ENCODE measurements at regions not wholly inside any gene's neighbourhood (a gene's known extent, or its start where the extent isn't known, plus 50 kb on each side); places are given as distances from the start of the nearest gene placed in this dataset.

DNA sequence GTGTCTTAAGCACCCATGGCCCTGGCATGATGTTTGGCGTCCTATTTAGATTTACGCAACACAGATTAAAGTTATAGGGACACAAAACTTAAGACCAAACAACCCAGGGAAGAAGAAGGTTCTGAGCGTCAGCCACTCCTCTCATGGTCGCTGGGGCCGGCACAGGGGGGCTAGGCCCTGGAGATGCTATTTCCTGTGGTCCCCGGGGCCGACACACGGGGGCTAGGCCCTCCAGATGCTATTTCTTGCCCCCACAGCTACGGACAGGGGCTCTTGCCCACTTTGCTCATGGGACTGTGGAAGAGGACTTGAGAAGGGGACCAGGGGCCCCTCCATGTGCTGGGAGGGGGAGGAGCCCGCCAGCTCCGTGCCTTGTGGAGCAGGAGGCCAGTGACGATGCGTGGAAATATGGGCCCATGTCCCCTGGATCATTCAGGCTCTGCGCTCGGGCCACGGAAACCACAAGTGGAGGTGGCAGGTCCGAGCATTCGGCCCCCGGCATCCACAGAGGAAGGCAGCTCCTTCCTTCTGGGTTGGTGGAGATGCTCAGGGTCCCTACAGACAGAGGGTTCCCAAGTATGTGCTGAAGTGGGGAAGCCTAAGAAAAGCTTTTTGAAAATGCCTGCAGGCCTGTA, 711.1 kb downstream of the BRD1 start:
- no peaks in the 10 kb centered on the region for H3K36me3 ChIP-seq
- DNase-seq (ENCODE audit: low spot score): no peak
- TF ChIP-seq, protein P1, sequence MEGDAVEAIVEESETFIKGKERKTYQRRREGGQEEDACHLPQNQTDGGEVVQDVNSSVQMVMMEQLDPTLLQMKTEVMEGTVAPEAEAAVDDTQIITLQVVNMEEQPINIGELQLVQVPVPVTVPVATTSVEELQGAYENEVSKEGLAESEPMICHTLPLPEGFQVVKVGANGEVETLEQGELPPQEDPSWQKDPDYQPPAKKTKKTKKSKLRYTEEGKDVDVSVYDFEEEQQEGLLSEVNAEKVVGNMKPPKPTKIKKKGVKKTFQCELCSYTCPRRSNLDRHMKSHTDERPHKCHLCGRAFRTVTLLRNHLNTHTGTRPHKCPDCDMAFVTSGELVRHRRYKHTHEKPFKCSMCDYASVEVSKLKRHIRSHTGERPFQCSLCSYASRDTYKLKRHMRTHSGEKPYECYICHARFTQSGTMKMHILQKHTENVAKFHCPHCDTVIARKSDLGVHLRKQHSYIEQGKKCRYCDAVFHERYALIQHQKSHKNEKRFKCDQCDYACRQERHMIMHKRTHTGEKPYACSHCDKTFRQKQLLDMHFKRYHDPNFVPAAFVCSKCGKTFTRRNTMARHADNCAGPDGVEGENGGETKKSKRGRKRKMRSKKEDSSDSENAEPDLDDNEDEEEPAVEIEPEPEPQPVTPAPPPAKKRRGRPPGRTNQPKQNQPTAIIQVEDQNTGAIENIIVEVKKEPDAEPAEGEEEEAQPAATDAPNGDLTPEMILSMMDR (IDR thresholded peaks at IDR 0.05): no peak
- H3K27me3 ChIP-seq: no peaks in the 10 kb centered on the region
- no peak overlapping the region for H3K27ac ChIP-seq
- no peaks in the 10 kb centered on the region for H3K4me1 ChIP-seq
- H3K9me3 ChIP-seq: no peaks in the 10 kb centered on the region
- H3K4me3 ChIP-seq: no peak overlapping the region

DNA sequence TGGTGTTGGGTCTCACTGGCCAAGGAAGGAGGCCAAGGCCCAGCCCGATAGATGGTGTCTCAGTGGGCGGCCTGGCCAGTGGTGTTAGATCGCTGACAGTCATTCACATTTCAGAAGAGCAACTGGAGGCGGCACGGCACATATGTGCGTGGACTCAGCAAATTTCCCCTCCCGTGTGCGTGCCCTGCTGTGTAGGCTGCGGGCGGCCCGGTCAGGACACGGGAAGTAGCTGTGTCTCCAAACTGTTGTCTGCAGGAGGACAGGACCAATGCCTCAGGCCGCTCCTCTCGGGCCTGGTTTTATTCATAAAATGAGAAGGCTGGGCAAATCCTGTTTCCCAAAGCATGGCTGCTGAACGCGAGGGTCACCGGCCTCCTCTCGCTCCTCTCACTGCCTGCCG, 711.7 kb downstream of the BRD1 start:
- Histone ChIP-seq H3K9me3 (no peaks in the 10 kb centered on the region), H3K4me3 (no peak overlapping the region), H3K27me3 (no peaks in the 10 kb centered on the region), H3K4me1 (no peaks in the 10 kb centered on the region), H3K36me3 (no peaks in the 10 kb centered on the region), H3K27ac (no peak overlapping the region)
- TF ChIP-seq, protein P1 (IDR thresholded peaks at IDR 0.05): no peak
- DNase-seq (ENCODE audit: low spot score): no peak

DNA sequence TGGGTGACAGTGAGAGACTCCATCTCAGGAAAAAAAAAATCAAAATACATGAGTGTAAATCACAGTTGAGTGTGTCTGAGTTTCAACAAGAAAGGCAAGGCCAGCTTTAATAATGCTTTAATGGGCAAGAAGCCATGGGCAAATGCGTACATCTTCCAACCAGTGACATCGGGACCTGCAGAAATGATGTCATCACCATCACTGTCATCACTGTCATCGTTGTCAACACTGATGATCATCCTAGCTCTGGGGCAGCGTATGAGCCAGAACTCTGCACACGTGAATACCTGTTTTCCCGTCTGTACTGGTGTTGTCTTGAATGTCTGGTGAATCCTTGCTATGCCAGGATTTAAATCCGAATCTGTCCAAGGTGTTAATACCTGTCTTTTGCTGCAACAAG, 712.5 kb downstream of the BRD1 start:
- no peaks in the 10 kb centered on the region for H3K27me3 ChIP-seq
- no peaks in the 10 kb centered on the region for H3K9me3 ChIP-seq
- H3K4me3 ChIP-seq: no peak overlapping the region
- no peaks in the 10 kb centered on the region for H3K36me3 ChIP-seq
- no peaks in the 10 kb centered on the region for H3K4me1 ChIP-seq
- H3K27ac ChIP-seq: no peak overlapping the region
- no peak for DNase-seq (ENCODE audit: low spot score)
- TF ChIP-seq, protein P1 (IDR thresholded peaks at IDR 0.05): no peak

DNA sequence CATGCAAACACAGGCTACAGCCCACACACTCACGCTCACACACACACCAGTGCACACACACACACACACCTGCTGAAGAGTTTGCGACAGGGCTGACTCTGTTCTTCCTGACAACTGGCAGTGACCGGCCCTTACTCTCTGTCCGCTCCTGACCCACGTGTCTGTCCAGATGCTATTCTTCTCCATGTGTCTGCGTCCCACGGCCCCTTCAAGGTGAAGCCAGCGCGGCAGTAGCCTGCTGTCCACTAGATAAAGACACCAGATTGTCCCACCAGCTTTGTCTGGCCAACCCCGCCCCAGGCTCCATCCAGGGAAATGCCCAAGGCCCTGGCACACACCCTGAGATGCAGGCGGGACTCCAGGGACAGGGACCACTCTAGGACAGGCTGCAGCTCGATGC, 713.9 kb downstream of the BRD1 start:
- Histone ChIP-seq H3K4me1 (no peaks in the 10 kb centered on the region), H3K27me3 (no peaks in the 10 kb centered on the region), H3K36me3 (no peaks in the 10 kb centered on the region), H3K4me3 (no peak overlapping the region), H3K9me3 (no peaks in the 10 kb centered on the region), H3K27ac (no peak overlapping the region)
- TF ChIP-seq, protein P1 (IDR thresholded peaks at IDR 0.05): no peak
- no peak for DNase-seq (ENCODE audit: low spot score)

DNA sequence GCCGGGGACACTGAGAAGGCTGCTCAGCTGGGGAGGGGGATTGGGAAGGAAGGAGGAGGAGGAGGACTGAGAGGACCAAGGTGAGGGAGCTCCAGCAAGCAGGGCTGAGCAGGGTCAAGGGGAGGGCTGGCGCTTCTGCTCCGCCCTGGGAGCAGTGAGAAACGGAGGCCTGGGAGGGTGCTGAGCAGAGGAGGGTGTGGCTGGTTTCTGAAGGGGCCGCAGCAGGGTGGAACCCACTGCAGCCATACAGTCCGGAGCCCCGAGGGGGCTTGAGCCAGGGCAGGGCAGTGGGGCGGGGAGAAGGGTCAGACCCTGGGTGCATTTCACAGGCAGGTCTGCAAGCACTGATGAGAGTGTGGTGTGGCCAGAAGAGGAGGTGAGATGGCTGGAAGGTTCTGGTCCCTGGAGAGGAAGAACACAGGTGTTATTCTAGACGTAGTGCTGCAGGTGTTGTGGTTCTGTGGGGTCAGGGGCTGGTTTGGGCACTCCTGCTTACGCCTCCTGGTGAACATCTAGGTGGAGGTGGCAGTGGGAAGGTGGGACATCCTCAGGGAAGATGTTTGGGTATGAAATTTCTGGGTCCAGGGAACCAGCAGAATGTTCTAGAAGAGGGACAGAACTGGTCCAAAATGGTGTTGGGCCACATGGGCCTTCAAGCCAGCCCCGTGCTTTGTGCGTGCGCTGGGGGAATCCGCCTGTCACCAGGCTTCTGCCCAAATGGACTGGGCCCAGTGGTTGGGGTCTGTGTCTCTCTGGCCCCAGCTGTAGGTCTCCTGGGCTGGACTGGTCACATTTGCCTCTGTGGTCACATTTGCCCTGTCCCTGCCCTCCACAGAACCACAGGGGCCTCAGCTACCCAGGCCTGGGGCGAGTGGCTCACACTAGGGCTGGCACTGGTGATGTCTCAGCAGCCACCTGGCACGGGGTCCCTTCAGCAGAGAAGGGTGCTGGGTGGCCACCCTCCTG, 714.7 kb downstream of the BRD1 start:
- no peak for DNase-seq (ENCODE audit: low spot score)
- Histone ChIP-seq H3K27ac (no peak overlapping the region), H3K4me3 (no peak overlapping the region), H3K36me3 (no peaks in the 10 kb centered on the region), H3K4me1 (no peaks in the 10 kb centered on the region), H3K27me3 (no peaks in the 10 kb centered on the region), H3K9me3 (no peaks in the 10 kb centered on the region)
- TF ChIP-seq, protein P1 (IDR thresholded peaks at IDR 0.05): no peak

Measured in right atrium auricular region (tissue), 2 donors.